ENCODE measurements at regions not wholly inside any gene's neighbourhood (a gene's known extent, or its start where the extent isn't known, plus 50 kb on each side); places are given as distances from the start of the nearest gene placed in this dataset.

GRCh38 chr1:218679391-218679790 lies 334.3 kb downstream of the TGFB2 start:
- H3K4me3 Mint-ChIP-seq, result no peak overlapping the region
- TF ChIP-seq CTCF (IDR thresholded peaks at IDR 0.05), result no peak
- peaks cover 0 to 3% (median 0%) of the 10 kb centered on the region in 3 donors for H3K27me3 Mint-ChIP-seq (ENCODE audit: low read depth in 3 of 3)
- H3K9ac ChIP-seq (ENCODE audit: insufficient read depth, low read length, poor library complexity, severe bottlenecking), result no peak overlapping the region
- H3K4me1 ChIP-seq (ENCODE audit: control insufficient read depth in 1 of 2, insufficient read depth in 2 of 2, low read length in 2 of 2), result no peaks in the 10 kb centered on the region
- H3K4me2 ChIP-seq (replicated peaks; ENCODE audit: extremely low read depth, low read length, poor library complexity, severe bottlenecking), result no peak overlapping the region
- H3K27ac Mint-ChIP-seq, result no peak overlapping the region
- no peaks in the 10 kb centered on the region for H3K36me3 ChIP-seq (replicated peaks in 1 of 2; ENCODE audit: control insufficient read depth in 1 of 2, insufficient read depth in 2 of 2, low read length in 2 of 2)
- H3K4me1 Mint-ChIP-seq, result no peaks in the 10 kb centered on the region
- no CpG with 5 or more reads among the region's 2 CpGs for WGBS (ENCODE audit: insufficient coverage)
- H3K27ac ChIP-seq (ENCODE audit: low read depth in 1 of 2, low read length in 2 of 2), result no peak overlapping the region
- no peaks in the 10 kb centered on the region for H4K20me1 ChIP-seq (ENCODE audit: insufficient read depth, low read length)
- no peak overlapping the region for H3K4me3 ChIP-seq (replicated peaks in 1 of 3; ENCODE audit: low read depth in 2 of 3, low read length in 3 of 3)
- H3K9me3 Mint-ChIP-seq, result peaks cover 0 to 2% (median 0%) of the 10 kb centered on the region in 7 donors
- no peaks in the 10 kb centered on the region for H3K27me3 ChIP-seq (ENCODE audit: control insufficient read depth in 2 of 2, insufficient read depth in 2 of 2, low read length in 2 of 2)
- intact Hi-C loops (cut with micrococcal nuclease), result no loop called here
- no peak overlapping the region for H2AFZ ChIP-seq (ENCODE audit: insufficient read depth, low read depth, low read length, poor library complexity, severe bottlenecking)
- H3K36me3 Mint-ChIP-seq, result no peaks in the 10 kb centered on the region
- DNase-seq, result no peak
- H3K9me3 ChIP-seq (replicated peaks in 1 of 2; ENCODE audit: control insufficient read depth in 1 of 2, insufficient read depth in 1 of 2, low read length in 2 of 2), result no peaks in the 10 kb centered on the region
- no peaks in the 10 kb centered on the region for H3K79me2 ChIP-seq (ENCODE audit: insufficient read depth, low read length)

GRCh38 chr1:218679988-218680748 lies 335.0 kb downstream of the TGFB2 start:
- Histone ChIP-seq H3K27ac (ENCODE audit: low read depth in 1 of 2, low read length in 2 of 2) (no peak overlapping the region), H3K4me3 (replicated peaks in 1 of 3; ENCODE audit: low read depth in 2 of 3, low read length in 3 of 3) (no peak overlapping the region), H4K20me1 (ENCODE audit: insufficient read depth, low read length) (no peaks in the 10 kb centered on the region), H2AFZ (ENCODE audit: insufficient read depth, low read depth, low read length, poor library complexity, severe bottlenecking) (no peak overlapping the region), H3K9ac (ENCODE audit: insufficient read depth, low read length, poor library complexity, severe bottlenecking) (no peak overlapping the region), H3K27me3 (ENCODE audit: control insufficient read depth in 2 of 2, insufficient read depth in 2 of 2, low read length in 2 of 2) (no peaks in the 10 kb centered on the region), H3K9me3 (replicated peaks in 1 of 2; ENCODE audit: control insufficient read depth in 1 of 2, insufficient read depth in 1 of 2, low read length in 2 of 2) (no peaks in the 10 kb centered on the region), H3K4me1 (ENCODE audit: control insufficient read depth in 1 of 2, insufficient read depth in 2 of 2, low read length in 2 of 2) (no peaks in the 10 kb centered on the region), H3K4me2 (replicated peaks; ENCODE audit: extremely low read depth, low read length, poor library complexity, severe bottlenecking) (no peak overlapping the region), H3K79me2 (ENCODE audit: insufficient read depth, low read length) (no peaks in the 10 kb centered on the region), H3K36me3 (replicated peaks in 1 of 2; ENCODE audit: control insufficient read depth in 1 of 2, insufficient read depth in 2 of 2, low read length in 2 of 2) (no peaks in the 10 kb centered on the region)
- no peak for TF ChIP-seq CTCF (IDR thresholded peaks at IDR 0.05)
- DNase-seq, result no peak
- no peak overlapping the region for H3K4me3 Mint-ChIP-seq
- no peaks in the 10 kb centered on the region for H3K36me3 Mint-ChIP-seq
- 100% methylated on average over 3 of the region's 4 CpGs for WGBS (ENCODE audit: insufficient coverage)
- H3K27ac Mint-ChIP-seq, result no peak overlapping the region
- H3K4me1 Mint-ChIP-seq, result no peaks in the 10 kb centered on the region
- H3K9me3 Mint-ChIP-seq, result peaks cover 0 to 2% (median 0%) of the 10 kb centered on the region in 7 donors
- peaks cover 0 to 3% (median 0%) of the 10 kb centered on the region in 3 donors for H3K27me3 Mint-ChIP-seq (ENCODE audit: low read depth in 3 of 3)
- intact Hi-C loops (cut with micrococcal nuclease), result no loop called here
